Endothelial cell (in vitro differentiated cells): ENCODE measurements at regions not wholly inside any gene's neighbourhood (a gene's known extent, or its start where the extent isn't known, plus 50 kb on each side); places are given as distances from the start of the nearest gene placed in this dataset.
"Not testable (repeated sequence)": the region's sequence is repeated elsewhere in the genome, so short reads cannot be mapped to it uniquely, and the experiment has no call there.

ENCODE experiments used
- DNase-seq: peaks from one replicate; pipeline ENCODE4 v3.0.0; 2021; ENCODE audit warnings: low spot score
- H3K27ac Mint-ChIP-seq: one replicate; pipeline ENCODE4 v1.8.0; 2021; ENCODE audit warnings: mixed read lengths, inconsistent platforms; ENCODE audit not compliant: unreplicated experiment
- H3K27me3 Mint-ChIP-seq: one replicate; pipeline ENCODE4 v1.8.0; 2021; ENCODE audit warnings: mild to moderate bottlenecking, moderate library complexity, mixed read lengths, inconsistent platforms; ENCODE audit not compliant: unreplicated experiment
- H3K36me3 Mint-ChIP-seq: one replicate; pipeline ENCODE4 v1.8.0; 2021; ENCODE audit warnings: mild to moderate bottlenecking, low read depth, mixed read lengths, inconsistent platforms; ENCODE audit not compliant: unreplicated experiment
- H3K4me1 Mint-ChIP-seq: one replicate; pipeline ENCODE4 v1.8.0; 2021; ENCODE audit warnings: mild to moderate bottlenecking, mixed read lengths, inconsistent platforms; ENCODE audit not compliant: unreplicated experiment
- H3K4me3 Mint-ChIP-seq: one replicate; pipeline ENCODE4 v1.8.0; 2021; ENCODE audit warnings: mild to moderate bottlenecking, mixed read lengths, inconsistent platforms; ENCODE audit not compliant: unreplicated experiment
- H3K9me3 Mint-ChIP-seq: one replicate; pipeline ENCODE4 v1.8.0; 2021; ENCODE audit warnings: mixed read lengths, inconsistent platforms; ENCODE audit not compliant: unreplicated experiment
- TF ChIP-seq, protein P1 (sequence below): fragments of 200-600 bp; sonication (generic); IDR thresholded peaks from one replicate; pipeline ENCODE4 v1.5.0; 2021; ENCODE audit warnings: antibody characterized with exemption; ENCODE audit not compliant: unreplicated experiment

DNA sequence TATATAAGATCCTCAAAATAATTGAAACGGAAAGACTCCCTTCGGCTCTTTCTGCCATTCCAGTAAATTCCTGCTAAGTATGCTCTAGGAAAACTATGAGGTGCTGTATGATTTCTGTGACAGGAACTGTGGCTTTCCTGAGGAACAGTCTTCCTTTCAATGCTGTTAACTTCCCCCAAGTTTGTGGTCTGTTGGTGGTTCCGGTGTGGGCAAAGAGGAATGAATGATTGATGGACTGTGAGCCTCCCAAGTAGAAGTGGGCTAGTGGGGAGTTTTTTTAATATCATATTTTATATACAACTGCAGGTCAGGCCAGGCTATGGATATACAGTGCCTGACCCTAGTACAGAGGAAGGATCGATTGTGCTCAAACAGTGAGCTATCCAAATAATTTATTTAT, 560.7 kb upstream of the RBFOX1 start:
- DNase-seq, result no peak
- Mint-ChIP-seq H3K4me1 (no peaks in the 10 kb centered on the region), H3K9me3 (peaks cover 4% of the 10 kb centered on the region), H3K4me3 (no peak overlapping the region), H3K36me3 (no peaks in the 10 kb centered on the region), H3K27ac (no peak overlapping the region), H3K27me3 (no peaks in the 10 kb centered on the region)
- TF ChIP-seq, protein P1, sequence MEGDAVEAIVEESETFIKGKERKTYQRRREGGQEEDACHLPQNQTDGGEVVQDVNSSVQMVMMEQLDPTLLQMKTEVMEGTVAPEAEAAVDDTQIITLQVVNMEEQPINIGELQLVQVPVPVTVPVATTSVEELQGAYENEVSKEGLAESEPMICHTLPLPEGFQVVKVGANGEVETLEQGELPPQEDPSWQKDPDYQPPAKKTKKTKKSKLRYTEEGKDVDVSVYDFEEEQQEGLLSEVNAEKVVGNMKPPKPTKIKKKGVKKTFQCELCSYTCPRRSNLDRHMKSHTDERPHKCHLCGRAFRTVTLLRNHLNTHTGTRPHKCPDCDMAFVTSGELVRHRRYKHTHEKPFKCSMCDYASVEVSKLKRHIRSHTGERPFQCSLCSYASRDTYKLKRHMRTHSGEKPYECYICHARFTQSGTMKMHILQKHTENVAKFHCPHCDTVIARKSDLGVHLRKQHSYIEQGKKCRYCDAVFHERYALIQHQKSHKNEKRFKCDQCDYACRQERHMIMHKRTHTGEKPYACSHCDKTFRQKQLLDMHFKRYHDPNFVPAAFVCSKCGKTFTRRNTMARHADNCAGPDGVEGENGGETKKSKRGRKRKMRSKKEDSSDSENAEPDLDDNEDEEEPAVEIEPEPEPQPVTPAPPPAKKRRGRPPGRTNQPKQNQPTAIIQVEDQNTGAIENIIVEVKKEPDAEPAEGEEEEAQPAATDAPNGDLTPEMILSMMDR, result no peak

DNA sequence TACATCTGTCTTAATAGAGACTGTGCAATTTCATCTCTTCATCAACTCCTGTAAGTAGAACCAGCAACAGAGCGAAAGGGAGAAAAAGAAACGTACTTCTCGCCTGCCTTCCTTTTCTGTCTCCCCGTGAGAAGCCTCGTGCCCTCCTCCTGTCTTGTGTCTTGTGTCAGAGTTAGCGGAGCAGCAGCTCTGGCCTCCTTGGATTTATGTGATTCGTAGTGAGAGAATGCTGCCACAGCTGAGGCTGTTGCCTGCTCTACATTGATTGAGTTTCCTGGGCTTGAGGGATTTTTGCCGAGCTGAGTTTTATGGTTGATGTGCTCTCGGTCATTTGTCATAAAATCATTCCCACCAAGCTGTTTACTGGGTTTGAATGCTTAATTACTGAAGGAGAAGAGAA, 579.1 kb upstream of the RBFOX1 start:
- TF ChIP-seq, protein P1, result no peak
- no peaks in the 10 kb centered on the region for H3K27me3 Mint-ChIP-seq
- H3K4me3 Mint-ChIP-seq, result no peak overlapping the region
- no peak for DNase-seq
- peaks cover 6% of the 10 kb centered on the region for H3K36me3 Mint-ChIP-seq
- peaks cover 21% of the 10 kb centered on the region for H3K9me3 Mint-ChIP-seq
- no peaks in the 10 kb centered on the region for H3K4me1 Mint-ChIP-seq
- no peak overlapping the region for H3K27ac Mint-ChIP-seq

DNA sequence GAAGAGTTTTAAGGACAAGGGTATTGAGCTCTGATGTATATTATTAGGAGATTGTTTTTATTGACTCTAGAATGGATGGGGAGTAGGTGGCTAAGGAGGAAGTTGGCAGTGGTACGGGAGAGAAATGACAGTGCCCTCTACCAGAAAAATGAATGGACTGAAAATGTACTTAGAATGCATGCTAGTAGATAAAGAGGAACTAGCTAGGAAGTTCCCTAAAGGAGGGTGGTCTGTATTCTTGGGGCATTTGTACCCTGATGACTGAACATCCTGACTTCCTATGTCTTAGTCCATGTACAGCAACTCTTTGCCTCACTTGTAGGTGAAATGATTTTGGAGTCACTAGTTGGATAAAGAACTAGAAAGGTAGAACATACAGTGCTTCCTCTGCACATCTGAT, 581.5 kb upstream of the RBFOX1 start:
- peaks cover 19% of the 10 kb centered on the region for H3K9me3 Mint-ChIP-seq

GRCh38 chr16:6749698-6750097, 582.9 kb upstream of the RBFOX1 start:
- Mint-ChIP-seq H3K4me3 (no peak overlapping the region), H3K4me1 (no peaks in the 10 kb centered on the region), H3K36me3 (peaks cover 6% of the 10 kb centered on the region), H3K27me3 (no peaks in the 10 kb centered on the region), H3K9me3 (peaks cover 19% of the 10 kb centered on the region), H3K27ac (no peak overlapping the region)
- no peak for DNase-seq
- TF ChIP-seq, protein P1, result no peak

More for the DNA sequence above, 581.5 kb upstream of the RBFOX1 start:
- no peak overlapping the region for H3K4me3 Mint-ChIP-seq
- no peak overlapping the region for H3K27ac Mint-ChIP-seq
- H3K27me3 Mint-ChIP-seq, result no peaks in the 10 kb centered on the region
- H3K36me3 Mint-ChIP-seq, result peaks cover 6% of the 10 kb centered on the region
- no peak for DNase-seq
- H3K4me1 Mint-ChIP-seq, result no peaks in the 10 kb centered on the region
- TF ChIP-seq, protein P1, result no peak

DNA sequence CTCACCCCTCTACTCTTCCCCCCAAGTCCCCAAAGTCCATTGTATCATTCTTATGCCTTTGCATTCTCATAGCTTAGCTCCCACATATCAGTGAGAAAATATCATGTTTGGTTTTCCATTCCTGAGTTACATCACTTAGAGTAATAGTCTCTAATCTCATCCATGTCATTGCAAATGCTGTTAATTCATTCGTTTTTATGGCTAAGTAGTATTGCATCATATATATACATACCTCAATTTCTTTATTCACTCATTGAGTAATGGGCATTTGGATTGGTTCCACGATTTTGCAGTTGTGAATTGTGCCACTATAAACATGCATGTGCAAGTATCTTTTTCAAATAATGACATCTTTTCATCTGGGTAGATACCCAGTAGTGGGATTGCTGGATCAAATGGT, 596.3 kb upstream of the RBFOX1 start:
- not testable (repeated sequence) for H3K4me1 Mint-ChIP-seq

DNA sequence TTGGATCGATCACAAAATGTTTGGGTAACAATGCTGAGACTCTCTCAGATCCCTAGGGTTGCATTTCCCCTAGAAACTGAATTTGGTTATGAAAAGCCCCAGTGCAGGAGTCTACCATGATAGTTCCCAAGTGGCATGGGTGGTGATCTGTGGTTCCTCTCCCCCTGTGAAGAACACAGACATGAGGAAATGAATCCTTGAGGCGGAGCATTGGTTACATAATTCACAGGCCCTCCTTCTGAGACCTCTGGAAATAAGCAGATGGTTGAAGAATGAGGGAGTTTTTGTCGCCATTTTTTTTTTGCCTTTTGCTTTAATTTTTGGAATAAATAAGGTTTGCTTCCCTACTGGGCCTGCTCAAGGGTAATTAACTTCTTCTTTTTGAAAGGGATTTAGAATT, 597.0 kb upstream of the RBFOX1 start:
- H3K27me3 Mint-ChIP-seq, result peaks cover 2% of the 10 kb centered on the region
- peaks cover 24% of the 10 kb centered on the region for H3K9me3 Mint-ChIP-seq
- DNase-seq, result no peak
- TF ChIP-seq, protein P1, result no peak
- no peaks in the 10 kb centered on the region for H3K4me1 Mint-ChIP-seq
- H3K36me3 Mint-ChIP-seq, result no peaks in the 10 kb centered on the region
- H3K27ac Mint-ChIP-seq, result no peak overlapping the region
- H3K4me3 Mint-ChIP-seq, result no peak overlapping the region

More for the DNA sequence above, 596.3 kb upstream of the RBFOX1 start:
- H3K4me3 Mint-ChIP-seq, H3K27ac Mint-ChIP-seq, H3K27me3 Mint-ChIP-seq, H3K36me3 Mint-ChIP-seq, DNase-seq: not testable (repeated sequence)
- peaks cover 24% of the 10 kb centered on the region for H3K9me3 Mint-ChIP-seq
